ENCODE measurements at regions not wholly inside any gene's neighbourhood (a gene's known extent, or its start where the extent isn't known, plus 50 kb on each side); places are given as distances from the start of the nearest gene placed in this dataset.

- 100% methylated on average over 1 of the region's 2 CpGs; no CpG with 5 or more reads in 1 of the 2 experiments for WGBS, 2 experiments (ENCODE audit: insufficient coverage in 2 of 2)
- Histone ChIP-seq H3K9me3 (ENCODE audit: control insufficient read depth, low read length) (no peaks in the 10 kb centered on the region), H3K4me3 (ENCODE audit: extremely low read depth, insufficient read depth, low read length, poor library complexity, severe bottlenecking) (no peak overlapping the region), H3K4me1 (ENCODE audit: control insufficient read depth, insufficient read depth, low read length, poor library complexity, severe bottlenecking) (no peaks in the 10 kb centered on the region), H3K36me3 (ENCODE audit: control insufficient read depth, insufficient read depth, low read length) (no peaks in the 10 kb centered on the region), H3K27ac (ENCODE audit: low read depth, low read length, severe bottlenecking) (no peak overlapping the region)
These were observed 61.7 kb upstream of the ARID2 start for GRCh38 chr12:45667761-45668160.

- no CpG with 5 or more reads among the region's 1 CpG for WGBS, 2 experiments (ENCODE audit: insufficient coverage in 2 of 2)
- H3K4me1 ChIP-seq (ENCODE audit: control insufficient read depth, insufficient read depth, low read length, poor library complexity, severe bottlenecking): no peaks in the 10 kb centered on the region
- H3K27ac ChIP-seq (ENCODE audit: low read depth, low read length, severe bottlenecking): no peak overlapping the region
- H3K4me3 ChIP-seq (ENCODE audit: extremely low read depth, insufficient read depth, low read length, poor library complexity, severe bottlenecking): no peak overlapping the region
- no peaks in the 10 kb centered on the region for H3K36me3 ChIP-seq (ENCODE audit: control insufficient read depth, insufficient read depth, low read length)
- no peaks in the 10 kb centered on the region for H3K9me3 ChIP-seq (ENCODE audit: control insufficient read depth, low read length)
These were observed 60.9 kb upstream of the ARID2 start for GRCh38 chr12:45668641-45669040.

- no CpG with 5 or more reads among the region's 1 CpG for WGBS, 2 experiments (ENCODE audit: insufficient coverage in 2 of 2)
- Histone ChIP-seq H3K4me3 (ENCODE audit: extremely low read depth, insufficient read depth, low read length, poor library complexity, severe bottlenecking) (no peak overlapping the region), H3K9me3 (ENCODE audit: control insufficient read depth, low read length) (no peaks in the 10 kb centered on the region), H3K4me1 (ENCODE audit: control insufficient read depth, insufficient read depth, low read length, poor library complexity, severe bottlenecking) (no peaks in the 10 kb centered on the region), H3K27ac (ENCODE audit: low read depth, low read length, severe bottlenecking) (no peak overlapping the region), H3K36me3 (ENCODE audit: control insufficient read depth, insufficient read depth, low read length) (no peaks in the 10 kb centered on the region)
These were observed 60.4 kb upstream of the ARID2 start for GRCh38 chr12:45669093-45669492.

- Histone ChIP-seq H3K27ac (ENCODE audit: low read depth, low read length, severe bottlenecking) (no peak overlapping the region), H3K9me3 (ENCODE audit: control insufficient read depth, low read length) (no peaks in the 10 kb centered on the region), H3K36me3 (ENCODE audit: control insufficient read depth, insufficient read depth, low read length) (no peaks in the 10 kb centered on the region), H3K4me1 (ENCODE audit: control insufficient read depth, insufficient read depth, low read length, poor library complexity, severe bottlenecking) (no peaks in the 10 kb centered on the region), H3K4me3 (ENCODE audit: extremely low read depth, insufficient read depth, low read length, poor library complexity, severe bottlenecking) (no peak overlapping the region)
- 100% methylated on average over 1 of the region's 2 CpGs for WGBS, 2 experiments (ENCODE audit: insufficient coverage in 2 of 2)
These were observed 59.7 kb upstream of the ARID2 start for GRCh38 chr12:45669792-45670191.

- Histone ChIP-seq H3K36me3 (ENCODE audit: control insufficient read depth, insufficient read depth, low read length) (no peaks in the 10 kb centered on the region), H3K4me1 (ENCODE audit: control insufficient read depth, insufficient read depth, low read length, poor library complexity, severe bottlenecking) (no peaks in the 10 kb centered on the region), H3K9me3 (ENCODE audit: control insufficient read depth, low read length) (no peaks in the 10 kb centered on the region), H3K4me3 (ENCODE audit: extremely low read depth, insufficient read depth, low read length, poor library complexity, severe bottlenecking) (no peak overlapping the region), H3K27ac (ENCODE audit: low read depth, low read length, severe bottlenecking) (no peak overlapping the region)
- WGBS, 2 experiments (ENCODE audit: insufficient coverage in 2 of 2): 100% methylated on average over 1 of the region's 5 CpGs; no CpG with 5 or more reads in 1 of the 2 experiments
These were observed 59.0 kb upstream of the ARID2 start for GRCh38 chr12:45670346-45671065.

- WGBS, 2 experiments (ENCODE audit: insufficient coverage in 2 of 2): no CpG with 5 or more reads among the region's 3 CpGs
- no peak overlapping the region for H3K4me3 ChIP-seq (ENCODE audit: extremely low read depth, insufficient read depth, low read length, poor library complexity, severe bottlenecking)
- H3K27ac ChIP-seq (ENCODE audit: low read depth, low read length, severe bottlenecking): no peak overlapping the region
- no peaks in the 10 kb centered on the region for H3K9me3 ChIP-seq (ENCODE audit: control insufficient read depth, low read length)
- H3K4me1 ChIP-seq (ENCODE audit: control insufficient read depth, insufficient read depth, low read length, poor library complexity, severe bottlenecking): no peaks in the 10 kb centered on the region
- no peaks in the 10 kb centered on the region for H3K36me3 ChIP-seq (ENCODE audit: control insufficient read depth, insufficient read depth, low read length)
These were observed 58.3 kb upstream of the ARID2 start for GRCh38 chr12:45671254-45671653.

GRCh38 chr12:45674181-45674977, 55.1 kb upstream of the ARID2 start:
- WGBS, 2 experiments (ENCODE audit: insufficient coverage in 2 of 2): 82 to 90% methylated on average over 1 to 2 of the region's 6 CpGs
- Histone ChIP-seq H3K9me3 (ENCODE audit: control insufficient read depth, low read length) (no peaks in the 10 kb centered on the region), H3K4me3 (ENCODE audit: extremely low read depth, insufficient read depth, low read length, poor library complexity, severe bottlenecking) (no peak overlapping the region), H3K4me1 (ENCODE audit: control insufficient read depth, insufficient read depth, low read length, poor library complexity, severe bottlenecking) (no peaks in the 10 kb centered on the region), H3K36me3 (ENCODE audit: control insufficient read depth, insufficient read depth, low read length) (no peaks in the 10 kb centered on the region), H3K27ac (ENCODE audit: low read depth, low read length, severe bottlenecking) (no peak overlapping the region)

- no peaks in the 10 kb centered on the region for H3K9me3 ChIP-seq (ENCODE audit: control insufficient read depth, low read length)
- no peak overlapping the region for H3K4me3 ChIP-seq (ENCODE audit: extremely low read depth, insufficient read depth, low read length, poor library complexity, severe bottlenecking)
- no peak overlapping the region for H3K27ac ChIP-seq (ENCODE audit: low read depth, low read length, severe bottlenecking)
- no peaks in the 10 kb centered on the region for H3K36me3 ChIP-seq (ENCODE audit: control insufficient read depth, insufficient read depth, low read length)
- WGBS, 2 experiments (ENCODE audit: insufficient coverage in 2 of 2): no CpG with 5 or more reads among the region's 2 CpGs
- H3K4me1 ChIP-seq (ENCODE audit: control insufficient read depth, insufficient read depth, low read length, poor library complexity, severe bottlenecking): no peaks in the 10 kb centered on the region
These were observed 54.0 kb upstream of the ARID2 start for GRCh38 chr12:45675534-45675933.
